ENCODE measurements at regions not wholly inside any gene's neighbourhood (a gene's known extent, or its start where the extent isn't known, plus 50 kb on each side); places are given as distances from the start of the nearest gene placed in this dataset.

DNA sequence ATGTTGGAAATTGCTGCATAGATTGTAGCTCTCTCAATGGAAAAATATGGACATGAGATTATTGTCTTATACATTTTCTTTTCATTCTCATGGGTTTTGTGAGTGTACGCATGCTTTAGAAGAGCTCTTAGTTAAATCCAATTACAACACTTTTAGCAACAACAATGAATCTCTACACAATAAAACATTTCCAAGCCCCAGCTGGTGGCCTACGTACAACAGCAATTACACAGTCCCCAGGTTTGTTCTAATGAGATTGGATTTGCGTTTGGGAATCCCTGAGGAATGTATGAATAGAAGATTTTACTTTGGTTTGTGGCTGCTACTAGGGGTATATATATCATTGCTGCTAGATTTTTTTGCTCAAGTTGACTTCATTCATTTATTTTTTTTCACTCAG is 98.6 kb downstream of the FHDC1 start:
- no peak for DNase-seq (ENCODE audit: extremely low read depth, low read depth, low spot score)

DNA sequence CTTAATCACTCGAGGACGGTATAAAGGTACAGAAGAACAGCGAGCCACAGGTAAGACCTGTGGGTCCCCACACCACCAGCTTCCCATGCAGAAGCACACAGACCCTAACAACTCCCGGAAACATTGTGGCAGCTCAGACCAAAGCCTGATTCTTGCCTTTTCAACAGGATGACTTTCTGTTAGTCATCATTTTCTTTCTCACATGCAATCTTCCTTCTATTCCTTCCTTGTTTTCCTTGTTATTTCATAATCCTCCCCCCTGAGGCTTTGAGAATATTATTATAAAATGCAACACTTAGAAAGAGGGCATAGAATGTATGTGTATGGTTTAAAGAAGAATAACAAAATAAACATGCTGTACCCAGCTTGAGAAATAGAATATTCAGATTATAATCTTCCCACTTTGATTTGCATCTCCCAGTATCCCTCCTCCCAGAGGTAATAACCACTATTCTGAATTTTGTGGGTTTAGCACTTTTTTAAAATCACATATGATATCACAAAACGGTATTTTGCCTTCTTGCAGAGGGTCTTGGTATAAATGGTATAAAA is 100.9 kb downstream of the FHDC1 start:
- no peak for DNase-seq (ENCODE audit: extremely low read depth, low read depth, low spot score)

- no peak for DNase-seq (ENCODE audit: extremely low read depth, low read depth, low spot score)
Observed at GRCh38 chr4:153038623-153039311, 102.6 kb downstream of the FHDC1 start.

DNA sequence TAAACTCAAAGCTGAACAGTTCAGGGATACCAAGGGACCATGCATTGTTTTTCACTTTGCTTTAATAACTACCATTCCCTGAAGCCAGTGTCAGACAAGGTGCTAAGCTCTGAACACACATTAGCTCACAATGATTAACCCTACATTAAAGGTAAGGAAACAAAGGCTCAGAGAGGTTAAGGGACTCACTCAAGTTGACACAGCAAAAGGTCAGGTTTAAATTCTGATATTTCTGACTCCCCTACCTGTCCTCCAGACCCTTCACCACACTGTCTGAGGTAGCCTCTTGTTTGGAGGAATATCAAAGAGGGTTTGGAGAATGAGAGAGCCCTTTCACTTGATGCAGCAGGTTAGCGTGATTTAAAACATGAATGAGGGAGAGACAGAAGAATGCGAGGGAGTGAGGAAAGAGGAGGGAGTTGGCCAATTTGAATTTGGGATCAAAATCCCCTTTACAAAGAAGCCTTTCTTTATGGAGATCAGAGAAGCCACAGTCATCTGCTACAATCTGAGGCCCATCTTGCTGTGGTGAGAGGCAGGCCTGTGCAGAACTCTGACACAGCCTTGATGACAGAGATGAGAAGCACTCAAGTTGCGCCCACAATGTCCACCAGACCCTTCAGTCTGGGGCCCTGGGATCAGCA is 103.5 kb downstream of the FHDC1 start:
- no peak for DNase-seq (ENCODE audit: extremely low read depth, low read depth, low spot score)

GRCh38 chr4:153040677-153041076 is 104.6 kb downstream of the FHDC1 start:
- no peak for DNase-seq (ENCODE audit: extremely low read depth, low read depth, low spot score)

DNA sequence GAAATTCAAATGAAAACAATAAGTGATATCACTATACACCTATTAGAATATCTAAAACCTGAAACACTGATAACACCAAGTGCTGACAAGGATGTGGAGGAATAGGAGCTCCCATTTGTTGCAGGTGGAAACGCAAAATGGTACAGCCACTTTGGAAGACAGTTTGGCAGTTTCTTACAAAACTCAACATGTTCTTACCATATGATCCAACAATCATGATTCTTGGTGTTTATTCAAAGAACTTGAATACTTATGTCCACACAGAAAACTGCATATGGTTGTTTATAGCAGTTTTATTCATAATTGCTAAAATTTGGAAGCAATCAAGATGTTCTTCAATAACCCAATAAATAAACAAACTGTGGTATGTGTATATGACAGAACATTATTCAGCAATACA is 107.9 kb downstream of the FHDC1 start:
- DNase-seq (ENCODE audit: extremely low read depth, low read depth, low spot score): no peak

- no peak for DNase-seq (ENCODE audit: extremely low read depth, low read depth, low spot score)
Observed at GRCh38 chr4:153045111-153045982, 109.2 kb downstream of the FHDC1 start.

DNA sequence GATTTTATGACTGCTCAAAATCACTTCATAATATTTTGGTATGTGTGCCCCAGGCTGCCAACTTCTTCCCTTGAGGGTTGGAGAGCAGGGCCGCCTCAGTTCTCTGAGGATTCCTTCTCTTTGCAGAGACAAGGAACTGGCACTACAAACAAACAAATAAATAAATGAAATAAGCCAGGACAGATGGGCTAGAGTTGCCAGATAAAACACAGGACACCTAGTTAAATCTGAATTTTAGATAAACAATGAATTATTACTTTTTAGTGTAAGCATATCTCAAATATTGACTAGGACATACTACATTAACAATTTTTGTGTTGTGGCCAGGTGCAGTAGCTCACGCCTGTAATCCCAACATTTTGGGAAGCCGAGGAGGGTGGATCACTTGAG is 122.5 kb downstream of the FHDC1 start:
- DNase-seq (ENCODE audit: extremely low read depth, low read depth, low spot score): no peak

DNA sequence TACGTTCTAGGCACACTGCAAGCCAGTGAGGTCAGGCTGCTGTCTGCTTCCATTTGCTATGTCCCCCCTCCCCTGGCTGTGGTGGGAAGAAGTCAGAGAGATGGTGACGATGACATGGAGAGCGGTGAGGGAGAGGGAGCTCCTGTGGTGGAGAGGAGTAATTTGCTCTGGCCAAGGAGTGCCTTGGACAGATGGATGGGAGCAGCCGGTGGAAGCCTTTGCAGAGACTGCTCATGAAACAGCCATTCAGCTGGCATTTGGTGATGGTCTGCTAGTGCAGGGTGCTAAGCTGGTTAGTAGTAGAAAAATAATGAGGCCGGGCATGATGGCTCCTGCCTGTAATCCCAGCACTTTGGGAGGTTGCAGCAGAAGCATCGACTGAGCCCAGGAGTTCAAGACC is 124.1 kb downstream of the FHDC1 start:
- DNase-seq (ENCODE audit: extremely low read depth, low read depth, low spot score): no peak

- DNase-seq (ENCODE audit: extremely low read depth, low read depth, low spot score): no peak
Observed at GRCh38 chr4:153061971-153062370, 125.8 kb downstream of the FHDC1 start.

GRCh38 chr4:153062652-153063168 is 126.6 kb downstream of the FHDC1 start:
- no peak for DNase-seq (ENCODE audit: extremely low read depth, low read depth, low spot score)

DNA sequence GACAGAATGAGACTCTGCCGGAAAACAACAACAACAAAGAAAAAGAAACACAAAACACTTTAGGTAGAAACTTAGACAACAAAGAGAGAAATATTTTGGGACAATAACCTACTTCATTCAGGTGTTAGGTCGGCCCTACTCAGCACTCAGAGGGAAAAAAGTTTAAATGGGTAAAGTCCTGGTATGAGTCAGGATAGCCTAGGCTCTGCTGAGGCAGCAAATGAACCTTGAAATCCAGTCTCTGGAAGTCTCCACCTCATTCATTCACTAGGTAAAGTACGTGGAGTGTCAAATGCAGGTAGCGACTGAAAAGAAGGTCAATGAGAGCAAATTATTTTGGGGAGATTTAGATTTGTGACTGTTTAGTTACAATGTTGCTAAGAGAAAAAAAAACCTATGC is 127.4 kb downstream of the FHDC1 start:
- no peak for DNase-seq (ENCODE audit: extremely low read depth, low read depth, low spot score)

GRCh38 chr4:153064571-153064970 is 128.4 kb downstream of the FHDC1 start:
- DNase-seq (ENCODE audit: extremely low read depth, low read depth, low spot score): no peak

GRCh38 chr4:153065276-153065675 is 129.2 kb downstream of the FHDC1 start:
- DNase-seq (ENCODE audit: extremely low read depth, low read depth, low spot score): no peak

DNA sequence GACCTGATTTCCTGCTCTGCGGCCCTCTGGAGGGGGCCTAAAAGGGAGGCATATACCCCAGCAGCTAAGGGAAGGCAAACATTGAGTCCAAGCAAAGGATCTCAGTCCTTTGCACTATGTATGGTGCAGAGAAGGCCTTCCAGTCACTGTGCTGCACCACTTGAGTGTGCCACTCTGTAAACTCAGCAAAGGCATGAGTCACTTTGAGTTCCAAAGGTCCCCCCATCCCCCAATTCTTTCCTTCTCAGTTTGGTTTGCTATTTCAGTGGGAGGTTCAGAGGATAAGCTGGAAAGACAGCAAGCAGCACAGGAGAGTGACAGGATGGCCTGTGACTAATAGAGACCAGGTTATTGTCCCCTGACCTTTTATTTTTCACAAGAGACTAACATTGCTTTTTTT is 131.3 kb downstream of the FHDC1 start:
- no peak for DNase-seq (ENCODE audit: extremely low read depth, low read depth, low spot score)

DNA sequence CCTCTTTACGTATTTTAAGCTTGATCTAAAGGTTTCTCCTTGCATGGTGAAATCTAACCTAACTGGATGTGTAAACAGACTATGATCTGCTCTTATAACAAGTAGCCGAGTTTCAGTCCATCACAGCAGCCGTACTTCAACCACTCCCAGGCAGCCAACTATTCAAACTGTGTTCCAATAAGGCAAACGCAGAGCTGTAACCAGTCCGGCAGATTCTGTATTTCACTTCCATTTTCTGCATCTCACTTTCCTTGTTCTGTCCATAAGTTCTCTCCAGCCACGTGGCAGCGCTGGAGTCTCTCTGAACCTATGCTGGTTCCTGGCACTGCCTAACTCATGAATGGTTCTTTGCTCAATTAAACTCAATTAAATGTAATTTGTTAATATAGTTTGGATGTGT is 132.6 kb downstream of the FHDC1 start:
- DNase-seq (ENCODE audit: extremely low read depth, low read depth, low spot score): no peak

GRCh38 chr4:153071958-153072598 is 132.2 kb upstream of the TRIM2 start:
- DNase-seq (ENCODE audit: extremely low read depth, low read depth, low spot score): no peak

DNA sequence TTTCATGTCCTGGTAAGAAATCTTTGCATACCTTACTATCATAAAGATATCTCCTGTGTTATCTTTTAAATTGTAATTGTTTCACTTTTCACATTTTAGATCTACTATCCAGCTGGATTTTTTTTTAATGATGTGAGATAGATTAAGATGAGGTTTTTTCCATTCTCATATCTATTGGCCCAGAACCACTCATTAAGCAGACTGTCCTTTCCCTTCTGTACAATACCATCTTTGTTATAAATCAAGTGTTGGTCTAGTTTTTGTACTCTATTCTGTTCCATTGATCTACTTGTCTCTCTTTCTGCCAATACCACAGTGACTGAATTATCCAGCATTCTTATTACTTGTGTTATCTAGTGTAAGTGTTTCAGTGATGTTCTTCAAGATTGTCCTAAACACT is 131.6 kb upstream of the TRIM2 start:
- DNase-seq (ENCODE audit: extremely low read depth, low read depth, low spot score): no peak

DNA sequence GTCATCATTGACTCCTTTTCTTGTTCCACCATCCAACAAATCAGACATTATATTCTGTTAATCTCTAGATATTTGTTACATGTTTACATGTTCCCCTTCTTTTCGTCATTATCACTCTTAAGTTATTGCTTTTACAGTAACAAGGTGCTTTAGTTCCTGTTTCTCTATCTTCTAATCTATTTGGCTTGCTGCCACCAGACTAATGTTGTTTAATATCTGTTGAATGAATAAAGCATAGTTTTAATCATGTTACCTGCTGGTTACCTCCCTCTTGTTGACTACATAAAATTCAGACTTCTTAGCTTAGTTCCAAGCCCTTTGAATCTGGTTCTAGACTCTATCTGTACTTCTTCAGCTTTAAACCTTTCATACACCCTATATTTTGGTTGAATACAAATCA is 129.8 kb upstream of the TRIM2 start:
- no peak for DNase-seq (ENCODE audit: extremely low read depth, low read depth, low spot score)

GRCh38 chr4:153074936-153075630 is 129.2 kb upstream of the TRIM2 start:
- DNase-seq (ENCODE audit: extremely low read depth, low read depth, low spot score): no peak
